Stimulated activated CD8-positive, alpha-beta memory T cell treated with anti-CD3 and anti-CD28 coated beads, Interleukin-12 subunit alpha, Interleukin-12 subunit beta, amount 100 ng/mL, for 1 hour (primary cell): ENCODE measurements at regions not wholly inside any gene's neighbourhood (a gene's known extent, or its start where the extent isn't known, plus 50 kb on each side); places are given as distances from the start of the nearest gene placed in this dataset.
A peak's percentile ranks its signal among the peaks of the same experiment; 100 is the strongest.

ENCODE experiments used
- DNase-seq: peaks from one replicate; pipeline ENCODE4 v3.0.0-alpha.2; 2020; ENCODE audit warnings: low read depth

GRCh38 chr9:124179196-124180071 is 78.3 kb upstream of the NEK6 start:
- no peak for DNase-seq

- DNase-seq = no peak
These were observed 77.2 kb upstream of the NEK6 start for GRCh38 chr9:124180557-124180956.

GRCh38 chr9:124182741-124183140 is 75.0 kb upstream of the NEK6 start:
- no peak for DNase-seq

- DNase-seq = no peak
These were observed 74.0 kb upstream of the NEK6 start for GRCh38 chr9:124183772-124184171.

- no peak for DNase-seq
These were observed 72.3 kb upstream of the NEK6 start for GRCh38 chr9:124185413-124185812.

GRCh38 chr9:124187311-124187710 is 70.4 kb upstream of the NEK6 start:
- DNase-seq = no peak

GRCh38 chr9:124188331-124189110 is 69.2 kb upstream of the NEK6 start:
- no peak for DNase-seq

GRCh38 chr9:124190761-124191160 is 67.0 kb upstream of the NEK6 start:
- no peak for DNase-seq

GRCh38 chr9:124191691-124192395 is 65.9 kb upstream of the NEK6 start:
- DNase-seq = no peak

- no peak for DNase-seq
These were observed 61.0 kb upstream of the NEK6 start for GRCh38 chr9:124196814-124197176.

DNA sequence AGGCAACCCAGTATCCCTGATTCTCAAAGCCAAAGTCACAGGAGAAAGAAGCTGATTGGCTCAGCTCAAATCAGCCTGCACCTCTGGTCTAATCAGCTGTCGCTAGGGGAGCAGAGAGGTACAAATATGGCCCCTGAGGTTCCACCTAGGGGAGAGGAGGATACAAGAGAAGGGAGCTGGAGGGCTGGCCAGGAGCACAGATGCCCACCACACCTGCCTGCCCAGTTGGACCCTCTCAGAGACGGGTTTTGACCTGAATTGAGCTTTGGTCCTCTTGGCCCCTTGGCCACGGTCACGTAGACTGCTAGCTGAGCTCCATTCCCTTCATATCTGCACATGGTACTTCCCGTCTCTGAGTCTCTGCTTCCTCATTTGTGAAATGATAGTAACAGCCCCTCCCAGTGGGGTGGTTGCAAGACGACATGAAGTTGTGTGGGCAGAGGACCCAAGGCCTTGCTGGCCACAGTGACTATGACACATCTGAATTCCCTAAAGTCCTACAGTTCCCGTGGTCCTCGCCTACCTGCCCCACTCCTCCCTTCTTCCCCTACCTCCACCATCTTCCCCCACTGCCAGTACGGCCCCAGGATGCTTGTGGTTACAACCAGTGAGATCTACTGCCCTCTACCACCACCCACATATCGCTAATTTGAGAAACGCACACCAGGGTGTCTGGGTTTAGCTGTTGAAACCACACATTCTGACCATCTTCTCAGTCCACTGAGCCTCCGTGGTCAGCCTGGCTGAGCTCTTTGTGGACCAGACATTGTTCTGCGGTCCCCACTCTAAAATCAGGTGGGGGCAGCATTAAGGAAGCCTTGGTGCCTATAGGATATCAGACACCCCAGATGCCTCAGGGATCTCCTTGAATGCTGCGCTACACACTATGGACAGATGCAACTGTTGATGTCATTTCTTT is 60.3 kb upstream of the NEK6 start:
- DNase-seq = no peak

DNA sequence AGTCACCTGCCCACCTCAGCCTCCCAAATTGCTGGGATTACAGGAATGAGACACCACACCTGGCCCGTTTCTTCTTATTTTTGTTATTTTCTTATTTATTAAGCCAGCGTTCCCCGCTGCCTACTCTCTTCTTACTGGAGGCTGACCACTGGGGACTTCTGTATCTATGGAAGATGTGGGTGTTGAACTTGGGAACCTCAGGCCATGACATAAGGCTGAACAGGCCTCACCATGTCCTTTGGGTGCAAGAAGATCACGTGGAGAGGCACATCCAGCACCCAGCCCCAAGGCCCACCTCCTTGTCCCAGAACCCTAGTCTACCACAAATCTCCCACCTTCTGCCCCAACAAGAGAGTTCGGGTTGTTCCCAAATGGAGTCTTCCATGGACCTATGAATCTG is 59.4 kb upstream of the NEK6 start:
- DNase-seq = no peak

DNA sequence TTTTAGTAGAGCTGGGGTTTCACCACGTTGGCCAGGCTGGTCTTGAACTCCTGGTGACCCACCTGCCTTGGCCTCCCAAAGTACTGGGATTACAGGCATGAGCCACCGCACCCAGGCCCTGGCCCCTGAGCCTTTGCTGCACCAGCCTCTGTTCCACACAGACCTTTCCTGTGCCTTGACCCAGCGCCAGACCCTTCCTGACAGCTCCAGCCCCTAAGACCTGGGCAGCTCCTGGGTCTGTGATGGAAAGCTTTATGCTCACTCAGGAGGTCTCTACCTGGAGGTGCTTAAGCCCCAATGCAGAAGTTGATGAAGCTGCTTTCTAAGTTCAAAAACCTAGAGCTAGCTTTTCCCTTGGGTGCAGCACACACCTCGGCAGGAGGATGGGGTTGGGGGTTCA is 58.8 kb upstream of the NEK6 start:
- no peak for DNase-seq

GRCh38 chr9:124199474-124199873 is 58.3 kb upstream of the NEK6 start:
- no peak for DNase-seq

GRCh38 chr9:124202447-124202971 is 55.2 kb upstream of the NEK6 start:
- DNase-seq = peak; percentile 45

DNA sequence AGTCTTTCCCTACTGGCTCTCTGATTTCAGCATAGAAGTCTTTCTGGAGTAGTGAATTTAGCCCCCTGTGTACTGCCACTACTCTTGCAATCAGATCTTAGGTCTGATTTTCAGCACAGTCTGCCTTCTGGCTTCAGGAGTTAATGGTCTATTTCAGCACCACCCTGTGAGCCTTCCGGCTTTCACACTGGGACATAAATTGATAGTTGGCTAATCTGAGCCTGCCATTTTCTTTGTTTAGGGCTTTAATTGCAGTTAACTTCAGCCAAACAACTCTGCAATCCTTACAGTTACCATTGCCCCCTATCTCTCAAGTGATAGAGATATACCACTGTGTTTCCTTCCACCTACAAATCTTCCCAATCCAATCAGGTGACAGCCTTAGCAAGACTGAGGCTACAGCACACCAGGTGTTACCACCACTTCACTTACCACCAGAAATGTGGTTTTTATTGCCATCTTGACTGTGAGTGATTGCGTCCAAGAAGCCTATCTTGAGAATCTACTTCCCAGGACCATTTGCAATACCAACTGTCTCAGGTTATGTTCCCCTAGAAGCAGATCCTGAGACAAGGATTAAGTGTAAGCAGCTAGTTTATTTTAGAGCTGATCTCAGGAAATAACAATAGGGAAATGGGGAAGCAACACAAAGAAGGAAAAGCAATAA is 51.9 kb upstream of the NEK6 start:
- DNase-seq = no peak

GRCh38 chr9:124206391-124206790 is 51.4 kb upstream of the NEK6 start:
- no peak for DNase-seq
